Activated CD8-positive, alpha-beta T cell treated with anti-CD3 and anti-CD28 coated beads for 36 hours (primary cell): ENCODE measurements at regions not wholly inside any gene's neighbourhood (a gene's known extent, or its start where the extent isn't known, plus 50 kb on each side); places are given as distances from the start of the nearest gene placed in this dataset.
"Not testable (repeated sequence)": the region's sequence is repeated elsewhere in the genome, so short reads cannot be mapped to it uniquely, and the experiment has no call there.

Experiments used
- ATAC-seq: fragments of 200-7000 bp; cut with Tn5 transposase; one replicate; pipeline ENCODE4 v1.10.0; 2021; ENCODE audit warnings: mild to moderate bottlenecking, moderate library complexity
- CTCF ChIA-PET: fragments of 350-600 bp; sonication (Branson Sonifier 250); formaldehyde crosslinking; loops from one replicate; lab custom pipeline; 2021; ENCODE audit warnings: antibody characterized with exemption; lab: Charles Lee
- POLR2A ChIA-PET: fragments of 350-600 bp; sonication (Branson Sonifier 250); formaldehyde crosslinking; loops from one replicate; lab custom pipeline; 2021; ENCODE audit warnings: antibody characterized with exemption; lab: Charles Lee
- DNase-seq: peaks from one replicate; pipeline ENCODE4 v3.0.0-alpha.2; 2020
- H3K27ac Mint-ChIP-seq: one replicate; pipeline ENCODE4 v1.8.0; 2021; ENCODE audit warnings: mild to moderate bottlenecking, mixed read lengths
- H3K27me3 Mint-ChIP-seq: one replicate; pipeline ENCODE4 v1.8.0; 2021; ENCODE audit warnings: mixed read lengths
- H3K36me3 Mint-ChIP-seq: one replicate; pipeline ENCODE4 v1.8.0; 2021; ENCODE audit warnings: low read depth, mixed read lengths
- H3K4me1 Mint-ChIP-seq: one replicate; pipeline ENCODE4 v1.8.0; 2021; ENCODE audit warnings: low read depth, mixed read lengths
- H3K4me3 Mint-ChIP-seq: one replicate; pipeline ENCODE4 v1.8.0; 2021; ENCODE audit warnings: mild to moderate bottlenecking, moderate library complexity, mixed read lengths
- H3K9me3 Mint-ChIP-seq: one replicate; pipeline ENCODE4 v1.8.0; 2021; ENCODE audit warnings: mixed read lengths
- intact Hi-C: fragments of 100-400 bp; cut with micrococcal nuclease; formaldehyde crosslinking; loops from one replicate; pipeline ENCODE4 v1.10.0; 2022
- TF ChIP-seq, protein P1 (sequence below): fragments of 200-600 bp; IDR thresholded peaks from one replicate; pipeline ENCODE4 v1.8.0; 2022; ENCODE audit warnings: antibody characterized with exemption, mild to moderate bottlenecking

DNA sequence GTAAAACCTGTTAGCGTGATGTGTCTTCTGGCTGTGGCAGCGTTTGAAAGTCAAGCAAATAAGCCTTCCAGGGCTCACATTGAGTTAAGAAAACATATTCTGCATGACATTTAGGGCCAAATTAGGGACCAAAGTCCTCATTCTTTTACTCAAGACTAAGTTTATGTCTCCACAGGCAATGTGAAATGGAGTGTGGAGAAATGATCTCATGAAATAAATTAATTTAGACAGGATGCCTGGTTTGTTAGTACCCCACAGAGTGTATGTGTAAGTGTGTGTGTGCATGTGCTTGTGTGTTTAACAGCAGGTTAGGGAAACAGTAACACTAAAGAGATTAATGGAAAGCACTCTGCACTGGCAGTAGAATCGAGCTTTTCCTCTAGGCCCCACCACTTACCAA, 82.9 kb upstream of the SNX2 start:
- Mint-ChIP-seq H3K4me3 (no peak overlapping the region), H3K36me3 (no peaks in the 10 kb centered on the region), H3K4me1 (no peaks in the 10 kb centered on the region), H3K27ac (no peak overlapping the region), H3K9me3 (no peaks in the 10 kb centered on the region), H3K27me3 (peaks cover 1% of the 10 kb centered on the region)
- ATAC-seq (no peak), DNase-seq (no peak)
- intact Hi-C loops, result no loop called here
- TF ChIP-seq, protein P1, sequence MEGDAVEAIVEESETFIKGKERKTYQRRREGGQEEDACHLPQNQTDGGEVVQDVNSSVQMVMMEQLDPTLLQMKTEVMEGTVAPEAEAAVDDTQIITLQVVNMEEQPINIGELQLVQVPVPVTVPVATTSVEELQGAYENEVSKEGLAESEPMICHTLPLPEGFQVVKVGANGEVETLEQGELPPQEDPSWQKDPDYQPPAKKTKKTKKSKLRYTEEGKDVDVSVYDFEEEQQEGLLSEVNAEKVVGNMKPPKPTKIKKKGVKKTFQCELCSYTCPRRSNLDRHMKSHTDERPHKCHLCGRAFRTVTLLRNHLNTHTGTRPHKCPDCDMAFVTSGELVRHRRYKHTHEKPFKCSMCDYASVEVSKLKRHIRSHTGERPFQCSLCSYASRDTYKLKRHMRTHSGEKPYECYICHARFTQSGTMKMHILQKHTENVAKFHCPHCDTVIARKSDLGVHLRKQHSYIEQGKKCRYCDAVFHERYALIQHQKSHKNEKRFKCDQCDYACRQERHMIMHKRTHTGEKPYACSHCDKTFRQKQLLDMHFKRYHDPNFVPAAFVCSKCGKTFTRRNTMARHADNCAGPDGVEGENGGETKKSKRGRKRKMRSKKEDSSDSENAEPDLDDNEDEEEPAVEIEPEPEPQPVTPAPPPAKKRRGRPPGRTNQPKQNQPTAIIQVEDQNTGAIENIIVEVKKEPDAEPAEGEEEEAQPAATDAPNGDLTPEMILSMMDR, result no peak
- ChIA-PET CTCF (no interaction called here), POLR2A (no interaction called here)

DNA sequence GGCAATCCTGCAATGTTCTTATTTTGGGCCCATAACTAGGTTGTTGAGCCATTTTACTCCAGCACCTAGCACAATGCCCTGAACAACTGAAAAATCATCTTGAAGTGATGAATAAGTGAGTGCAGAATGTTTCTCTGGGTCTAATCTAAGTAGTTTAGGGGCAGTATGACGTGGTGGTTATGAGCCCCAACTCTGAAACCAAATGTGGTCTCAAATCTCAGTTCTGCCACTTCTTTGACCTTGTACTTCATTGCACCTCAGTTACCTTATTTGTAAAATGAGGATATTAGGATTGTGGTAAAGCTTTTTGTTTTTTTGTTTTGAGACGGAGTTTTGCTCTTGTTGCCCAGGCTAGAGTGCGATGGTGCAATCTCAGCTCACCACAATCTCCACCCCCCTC, 80.9 kb upstream of the SNX2 start:
- H3K4me1 Mint-ChIP-seq, result no peaks in the 10 kb centered on the region
- CTCF ChIA-PET, result interaction anchor here (1.8 kb wide), 1 partner anchor 10 kb away, joined by 9 read pairs; no protein-coding TSS in a partner anchor

DNA sequence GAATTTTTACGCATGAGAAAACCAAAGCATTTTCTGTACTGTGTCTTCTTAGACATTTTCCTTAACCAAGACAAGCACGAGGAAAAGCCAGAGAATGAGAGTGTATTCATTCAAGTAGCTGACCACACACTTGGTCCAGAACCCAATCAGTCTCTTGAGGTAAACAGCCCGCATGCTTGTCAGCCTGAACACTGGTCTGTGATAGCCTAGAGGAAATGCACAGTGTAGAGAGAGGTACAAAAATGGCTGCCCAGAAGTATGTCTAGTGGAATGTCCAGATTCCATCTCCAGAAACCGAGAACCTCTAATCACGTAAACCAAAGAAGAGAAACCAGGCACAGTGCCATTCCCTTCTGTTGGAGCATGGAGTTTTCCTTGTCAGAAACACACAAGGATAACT, 80.0 kb upstream of the SNX2 start:
- no peak overlapping the region for H3K4me3 Mint-ChIP-seq
- H3K27me3 Mint-ChIP-seq, result peaks cover 3% of the 10 kb centered on the region
- intact Hi-C loops, result no loop called here
- H3K36me3 Mint-ChIP-seq, result no peaks in the 10 kb centered on the region
- no peaks in the 10 kb centered on the region for H3K4me1 Mint-ChIP-seq
- TF ChIP-seq, protein P1, result no peak
- no peak for DNase-seq
- ChIA-PET POLR2A (no interaction called here), CTCF (interaction anchor here (1.8 kb wide), 1 partner anchor 9 kb away, joined by 9 read pairs; no protein-coding TSS in a partner anchor)
- H3K9me3 Mint-ChIP-seq, result no peaks in the 10 kb centered on the region
- no peak for ATAC-seq
- no peak overlapping the region for H3K27ac Mint-ChIP-seq

More for the DNA sequence above, 80.9 kb upstream of the SNX2 start:
- Mint-ChIP-seq H3K4me3 (no peak overlapping the region), H3K36me3 (no peaks in the 10 kb centered on the region), H3K27ac (no peak overlapping the region), H3K9me3 (no peaks in the 10 kb centered on the region), H3K27me3 (peaks cover 3% of the 10 kb centered on the region)
- TF ChIP-seq, protein P1, result no peak
- ATAC-seq, result no peak
- POLR2A ChIA-PET, result no interaction called here
- DNase-seq, result no peak
- intact Hi-C loops, result no loop called here

DNA sequence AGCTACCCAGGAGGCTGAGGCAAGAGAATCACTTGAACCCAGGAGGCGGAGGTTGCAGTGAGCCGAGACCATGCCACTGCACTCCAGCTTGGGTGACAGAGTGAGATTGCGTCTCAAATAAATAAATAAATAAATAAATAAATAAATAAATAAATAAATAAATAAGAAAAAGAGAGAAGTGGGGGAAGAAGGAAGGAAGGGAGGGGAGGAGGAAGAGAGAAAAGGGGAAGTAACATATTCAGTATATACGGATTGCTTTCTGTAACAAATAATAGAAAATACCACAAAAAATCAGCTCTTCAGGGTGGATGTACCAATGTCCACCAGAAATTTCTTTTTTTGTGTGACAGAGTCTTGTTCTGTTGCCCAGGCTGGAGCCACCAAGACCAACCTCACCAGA, 78.1 kb upstream of the SNX2 start:
- POLR2A ChIA-PET, H3K4me1 Mint-ChIP-seq, intact Hi-C loops, H3K9me3 Mint-ChIP-seq, H3K4me3 Mint-ChIP-seq, H3K27me3 Mint-ChIP-seq, H3K27ac Mint-ChIP-seq, DNase-seq, H3K36me3 Mint-ChIP-seq, ATAC-seq: not testable (repeated sequence)
- CTCF ChIA-PET, result interaction anchor here (1.2 kb wide), 1 partner anchor 9 kb away, joined by 3 read pairs; no protein-coding TSS in a partner anchor

DNA sequence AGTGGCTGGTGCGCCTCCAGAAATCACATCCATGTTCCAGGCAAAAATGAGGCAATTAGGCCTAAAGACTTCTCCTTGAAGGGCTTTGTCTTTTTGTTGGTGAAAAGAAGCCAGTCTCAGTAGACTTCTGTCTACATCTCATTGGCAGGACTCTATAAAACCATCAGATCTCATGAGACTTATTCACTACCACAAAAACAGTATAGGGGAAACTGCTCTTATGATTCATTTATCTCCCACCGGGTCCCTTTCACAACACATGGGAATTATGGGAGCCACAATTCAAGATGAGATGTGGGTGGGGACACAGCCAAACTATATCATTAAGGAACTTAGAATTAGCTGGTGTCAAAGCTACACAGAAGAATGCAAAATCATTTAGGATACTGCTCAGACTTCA, 77.7 kb upstream of the SNX2 start:
- ATAC-seq, result no peak
- no peak for DNase-seq
- no peak overlapping the region for H3K27ac Mint-ChIP-seq
- intact Hi-C loops, result no loop called here
- H3K4me3 Mint-ChIP-seq, result no peak overlapping the region
- CTCF ChIA-PET, result interaction anchor here (1.2 kb wide), 1 partner anchor 8 kb away, joined by 3 read pairs; no protein-coding TSS in a partner anchor
- no peaks in the 10 kb centered on the region for H3K9me3 Mint-ChIP-seq
- H3K27me3 Mint-ChIP-seq, result peaks cover 3% of the 10 kb centered on the region
- POLR2A ChIA-PET, result no interaction called here
- TF ChIP-seq, protein P1, result no peak
- no peaks in the 10 kb centered on the region for H3K36me3 Mint-ChIP-seq
- H3K4me1 Mint-ChIP-seq, result no peaks in the 10 kb centered on the region
